ENCODE measurements at regions not wholly inside any gene's neighbourhood (a gene's known extent, or its start where the extent isn't known, plus 50 kb on each side); places are given as distances from the start of the nearest gene placed in this dataset.

GRCh38 chr7:41135511-41135910 is 567.4 kb downstream of the INHBA start:
- no peak overlapping the region for H2AFZ ChIP-seq (ENCODE audit: control insufficient read depth, low read depth, low read length)
- H3K27ac ChIP-seq (ENCODE audit: control insufficient read depth, insufficient read depth): no peak overlapping the region
- no peaks in the 10 kb centered on the region for H3K36me3 ChIP-seq (ENCODE audit: control insufficient read depth in 2 of 2, insufficient read depth in 2 of 2, low read length in 1 of 2)
- no peaks in the 10 kb centered on the region for H3K27me3 ChIP-seq (replicated peaks in 1 of 2; ENCODE audit: control insufficient read depth in 2 of 2, insufficient read depth in 2 of 2, low read length in 1 of 2)
- intact Hi-C loops (cut with micrococcal nuclease; ENCODE audit: unreplicated experiment) (loop anchor here (10.0 kb wide), 1 partner anchor 559 kb away; no protein-coding TSS in a partner anchor), in situ Hi-C loops (cut with MboI) (no loop called here)
- no peaks in the 10 kb centered on the region for H3K79me2 ChIP-seq (ENCODE audit: control insufficient read depth, insufficient read depth, low read length)
- H3K9ac ChIP-seq (ENCODE audit: control insufficient read depth, insufficient read depth, low read length): no peak overlapping the region
- H3K4me2 ChIP-seq (ENCODE audit: control insufficient read depth, insufficient read depth): no peak overlapping the region
- CTCF ChIA-PET: no interaction called here
- H3K9me3 ChIP-seq (replicated peaks; ENCODE audit: control insufficient read depth, insufficient read depth, low read length): no peaks in the 10 kb centered on the region; the same call in 2 of the 3 replicates
- no peak overlapping the region for H3K4me3 ChIP-seq
- DNase-seq (ENCODE audit: low read depth, low spot score): no peak
- POLR2A ChIA-PET: interaction anchor here (0.9 kb wide), 1 partner anchor 29 kb away, joined by 3 read pairs; no protein-coding TSS in a partner anchor
- BruUV-seq (replicated peaks): no TSS peak
- no peak for FAIRE-seq
- SMC1A ChIA-PET (ENCODE audit: uncharacterized antibody, unreplicated experiment): interaction anchor here (0.8 to 4.3 kb wide), 4 partner anchors 12 to 133 kb away, joined by 3 to 17 read pairs (median 3); no protein-coding TSS in a partner anchor
- 80% methylated on average over 6 of the region's 6 CpGs for WGBS (ENCODE audit: insufficient coverage, insufficient replicate concordance, low lambda C conversion rate, missing lambda C conversion rate)
- H3K4me1 ChIP-seq (ENCODE audit: control insufficient read depth, insufficient read depth, low read length): no peaks in the 10 kb centered on the region
- H4K20me1 ChIP-seq (ENCODE audit: control insufficient read depth, insufficient read depth): no peaks in the 10 kb centered on the region
- RAD21 ChIA-PET (ENCODE audit: unreplicated experiment): no interaction called here
- ATAC-seq: no peak
- no peak for TF ChIP-seq ZNF24 (IDR thresholded peaks at IDR 0.05)
- TF ChIP-seq E2F8 (IDR thresholded peaks at IDR 0.05; ENCODE audit: low read depth, partially characterized antibody): no peak
- TF ChIP-seq NR2F1 (conservative IDR thresholded peaks at IDR 0.05): no peak
- TF ChIP-seq MAX (IDR thresholded peaks at IDR 0.05; ENCODE audit: low read depth, low read length): no peak

Measured in GM12878 (cell line).